ENCODE measurements at regions not wholly inside any gene's neighbourhood (a gene's known extent, or its start where the extent isn't known, plus 50 kb on each side); places are given as distances from the start of the nearest gene placed in this dataset.

DNA sequence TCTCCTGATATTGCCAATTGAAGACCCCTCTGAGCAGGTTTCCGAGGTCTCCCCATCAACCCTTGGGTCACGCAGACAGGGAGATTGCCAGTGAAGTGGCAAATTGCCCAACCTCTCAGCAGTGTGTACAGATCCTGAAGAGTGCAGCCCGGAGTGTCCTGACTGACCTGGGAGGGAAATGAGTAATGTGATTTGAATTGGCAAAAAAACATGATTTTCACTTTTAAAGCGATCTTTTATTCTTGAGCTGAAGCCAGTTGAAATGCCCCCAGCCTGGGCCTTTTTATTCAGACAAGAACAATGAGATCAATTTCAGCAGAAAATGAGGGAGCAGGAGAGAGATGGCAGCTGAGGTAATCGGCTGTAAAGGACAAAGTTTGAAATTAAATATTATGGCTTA lies 401.8 kb downstream of the RAPGEF2 start:
- BruUV-seq (replicated peaks) = no TSS peak

DNA sequence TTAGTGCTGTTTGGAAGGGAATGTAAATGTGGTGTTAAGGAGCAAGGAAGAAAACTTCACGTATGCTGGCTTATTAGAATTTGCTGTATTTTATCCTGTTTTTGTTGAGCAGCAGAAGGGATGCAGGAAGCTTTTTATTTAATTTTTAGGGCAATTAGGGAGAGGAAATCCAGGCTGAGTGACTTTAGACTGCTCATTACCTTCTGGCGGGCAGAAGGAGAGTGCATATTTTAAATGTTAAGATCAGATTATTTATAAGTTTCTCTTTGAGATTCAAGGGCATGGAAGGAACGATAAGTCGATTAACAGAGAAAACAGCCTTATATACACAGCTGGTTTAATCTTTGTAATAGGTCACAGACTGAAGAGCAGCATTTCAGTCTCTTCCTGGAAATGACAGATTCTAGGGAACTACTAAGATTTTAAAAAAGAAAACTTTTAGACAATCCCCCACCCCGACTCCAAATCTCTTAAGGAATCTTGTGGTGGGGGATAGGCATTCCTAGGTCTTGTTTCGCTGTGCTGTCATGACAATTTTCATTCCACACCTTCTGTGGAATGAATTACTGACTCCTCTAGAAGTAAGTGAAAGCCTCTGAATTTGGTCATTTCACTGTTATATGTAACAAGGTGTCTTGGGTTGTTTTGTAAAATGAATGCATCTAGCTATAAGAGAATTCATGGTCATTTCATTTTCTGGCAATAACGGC lies 402.5 kb downstream of the RAPGEF2 start:
- Histone ChIP-seq H4K20me1 (ENCODE audit: insufficient read depth, low read length) (no peaks in the 10 kb centered on the region), H3K36me3 (replicated peaks in 1 of 2; ENCODE audit: control insufficient read depth in 1 of 2, insufficient read depth in 2 of 2, low read length in 2 of 2) (no peaks in the 10 kb centered on the region), H3K79me2 (ENCODE audit: insufficient read depth, low read length) (no peaks in the 10 kb centered on the region), H3K4me2 (ENCODE audit: low read depth, low read length) (no peak overlapping the region), H2AFZ (ENCODE audit: low read length) (no peak overlapping the region), H3K9ac (ENCODE audit: insufficient read depth, low read depth, low read length) (no peak overlapping the region), H3K27me3 (ENCODE audit: control insufficient read depth in 1 of 2, insufficient read depth in 2 of 2, low read length in 2 of 2) (peaks cover 0 to 16% of the 10 kb centered on the region in 2 experiments; a peak in 2 of 5 replicates), H3K9me3 (ENCODE audit: low read length) (no peaks in the 10 kb centered on the region), H3K4me3 (replicated peaks in 1 of 3; ENCODE audit: insufficient read depth in 1 of 3, low read depth in 2 of 3, low read length in 3 of 3) (no peak overlapping the region), H3K27ac (ENCODE audit: extremely low read length, insufficient read depth, low read length) (no peak overlapping the region), H3K4me1 (ENCODE audit: insufficient read depth, low read length) (no peaks in the 10 kb centered on the region)
- BruUV-seq (replicated peaks) = no TSS peak
- DNase-seq (ENCODE audit: low spot score) (no peak), ATAC-seq (no peak), FAIRE-seq (no peak)
- intact Hi-C loops (cut with micrococcal nuclease; ENCODE audit: unreplicated experiment) (no loop called here), in situ Hi-C loops (cut with HindIII; ENCODE audit: extremely low pct_ligation_motif_present, low pct_unique_long_range_greater_than_20kb) (no loop called here)
- POLR2A ChIA-PET = no interaction called here
- 17% methylated on average over 7 of the region's 7 CpGs for WGBS (ENCODE audit: low lambda C conversion rate)
- CTCF ChIA-PET (ENCODE audit: low intra/inter-chr PET ratio, low total read pairs) = no interaction called here
- TF ChIP-seq ZBTB38 (CRISPR knock-in tag; IDR thresholded peaks at IDR 0.05) (no peak), SMAD9 (CRISPR knock-in tag; IDR thresholded peaks at IDR 0.05) (no peak), GLI4 (CRISPR knock-in tag; IDR thresholded peaks at IDR 0.05; ENCODE audit: borderline replicate concordance) (no peak), ZNF720 (CRISPR knock-in tag; IDR thresholded peaks at IDR 0.05) (no peak), PCBP1 (IDR thresholded peaks at IDR 0.05; ENCODE audit: borderline replicate concordance, low read depth, low read length) (no peak), GTF2F1 (IDR thresholded peaks at IDR 0.05; ENCODE audit: low read length) (no peak), AKAP8 (CRISPR knock-in tag; IDR thresholded peaks at IDR 0.05) (no peak), ESRRA (CRISPR knock-in tag; IDR thresholded peaks at IDR 0.05; ENCODE audit: low read depth) (no peak), REL (CRISPR knock-in tag; conservative IDR thresholded peaks at IDR 0.05) (no peak)
- TF ChIP-seq, protein P1, sequence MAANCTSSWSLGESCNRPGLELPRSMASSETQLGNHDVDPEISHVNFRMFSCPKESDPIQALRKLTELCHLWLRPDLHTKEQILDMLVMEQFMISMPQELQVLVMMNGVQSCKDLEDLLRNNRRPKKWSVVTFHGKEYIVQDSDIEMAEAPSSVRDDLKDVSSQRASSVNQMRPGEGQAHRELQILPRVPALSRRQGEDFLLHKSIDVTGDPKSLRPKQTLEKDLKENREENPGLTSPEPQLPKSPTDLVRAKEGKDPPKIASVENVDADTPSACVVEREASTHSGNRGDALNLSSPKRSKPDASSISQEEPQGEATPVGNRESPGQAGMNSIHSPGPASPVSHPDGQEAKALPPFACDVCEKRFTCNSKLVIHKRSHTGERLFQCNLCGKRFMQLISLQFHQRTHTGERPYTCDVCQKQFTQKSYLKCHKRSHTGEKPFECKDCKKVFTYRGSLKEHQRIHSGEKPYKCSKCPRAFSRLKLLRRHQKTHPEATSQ (CRISPR knock-in tag; IDR thresholded peaks at IDR 0.05; ENCODE audit: borderline replicate concordance) = no peak
- TF ChIP-seq, protein P2, sequence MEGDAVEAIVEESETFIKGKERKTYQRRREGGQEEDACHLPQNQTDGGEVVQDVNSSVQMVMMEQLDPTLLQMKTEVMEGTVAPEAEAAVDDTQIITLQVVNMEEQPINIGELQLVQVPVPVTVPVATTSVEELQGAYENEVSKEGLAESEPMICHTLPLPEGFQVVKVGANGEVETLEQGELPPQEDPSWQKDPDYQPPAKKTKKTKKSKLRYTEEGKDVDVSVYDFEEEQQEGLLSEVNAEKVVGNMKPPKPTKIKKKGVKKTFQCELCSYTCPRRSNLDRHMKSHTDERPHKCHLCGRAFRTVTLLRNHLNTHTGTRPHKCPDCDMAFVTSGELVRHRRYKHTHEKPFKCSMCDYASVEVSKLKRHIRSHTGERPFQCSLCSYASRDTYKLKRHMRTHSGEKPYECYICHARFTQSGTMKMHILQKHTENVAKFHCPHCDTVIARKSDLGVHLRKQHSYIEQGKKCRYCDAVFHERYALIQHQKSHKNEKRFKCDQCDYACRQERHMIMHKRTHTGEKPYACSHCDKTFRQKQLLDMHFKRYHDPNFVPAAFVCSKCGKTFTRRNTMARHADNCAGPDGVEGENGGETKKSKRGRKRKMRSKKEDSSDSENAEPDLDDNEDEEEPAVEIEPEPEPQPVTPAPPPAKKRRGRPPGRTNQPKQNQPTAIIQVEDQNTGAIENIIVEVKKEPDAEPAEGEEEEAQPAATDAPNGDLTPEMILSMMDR (CRISPR knock-in tag; IDR thresholded peaks at IDR 0.05) = no peak

More for the DNA sequence above, 401.8 kb downstream of the RAPGEF2 start:
- Histone ChIP-seq H3K79me2 (ENCODE audit: insufficient read depth, low read length) (no peaks in the 10 kb centered on the region), H3K4me3 (replicated peaks in 1 of 3; ENCODE audit: insufficient read depth in 1 of 3, low read depth in 2 of 3, low read length in 3 of 3) (no peak overlapping the region), H2AFZ (ENCODE audit: low read length) (no peak overlapping the region), H3K9ac (ENCODE audit: insufficient read depth, low read depth, low read length) (no peak overlapping the region), H3K4me2 (ENCODE audit: low read depth, low read length) (no peak overlapping the region), H3K9me3 (ENCODE audit: low read length) (no peaks in the 10 kb centered on the region), H3K4me1 (ENCODE audit: insufficient read depth, low read length) (no peaks in the 10 kb centered on the region), H4K20me1 (ENCODE audit: insufficient read depth, low read length) (no peaks in the 10 kb centered on the region), H3K27ac (ENCODE audit: extremely low read length, insufficient read depth, low read length) (no peak overlapping the region), H3K36me3 (replicated peaks in 1 of 2; ENCODE audit: control insufficient read depth in 1 of 2, insufficient read depth in 2 of 2, low read length in 2 of 2) (no peaks in the 10 kb centered on the region), H3K27me3 (ENCODE audit: control insufficient read depth in 1 of 2, insufficient read depth in 2 of 2, low read length in 2 of 2) (peaks cover 0 to 16% of the 10 kb centered on the region in 2 experiments; a peak in 2 of 5 replicates)
- DNase-seq (ENCODE audit: low spot score) (no peak), FAIRE-seq (no peak), ATAC-seq (no peak)
- no peak for TF ChIP-seq NONO (IDR thresholded peaks at IDR 0.05)
- TF ChIP-seq NONO (CRISPR knock-in tag; conservative IDR thresholded peaks at IDR 0.05) = no peak
- TF ChIP-seq U2AF2 (IDR thresholded peaks at IDR 0.05; ENCODE audit: low read depth, low read length) = no peak
- TF ChIP-seq ELF4 (CRISPR knock-in tag; IDR thresholded peaks at IDR 0.05; ENCODE audit: borderline replicate concordance) = no peak
- no peak for TF ChIP-seq ZNF564 (CRISPR knock-in tag; IDR thresholded peaks at IDR 0.05)
- no peak for TF ChIP-seq NFE2L1 (CRISPR knock-in tag; IDR thresholded peaks at IDR 0.05; ENCODE audit: borderline replicate concordance)
- TF ChIP-seq TAF1 (CRISPR knock-in tag; IDR thresholded peaks at IDR 0.05) = no peak
- TF ChIP-seq GATAD2A (CRISPR knock-in tag; IDR thresholded peaks at IDR 0.05) = no peak
- TF ChIP-seq NR2F6 (IDR thresholded peaks at IDR 0.05) = no peak
- no peak for TF ChIP-seq NR2F6 (CRISPR knock-in tag; IDR thresholded peaks at IDR 0.05)
- TF ChIP-seq SKI (IDR thresholded peaks at IDR 0.05; ENCODE audit: partially characterized antibody) = no peak
- TF ChIP-seq ZNF570 (CRISPR knock-in tag; IDR thresholded peaks at IDR 0.05; ENCODE audit: borderline replicate concordance) = no peak
- no peak for TF ChIP-seq HNF4A (CRISPR knock-in tag; IDR thresholded peaks at IDR 0.05)
- no peak for TF ChIP-seq ZEB1 (IDR thresholded peaks at IDR 0.05; ENCODE audit: insufficient replicate concordance, low read depth)
- TF ChIP-seq POLR2AphosphoS2 (IDR thresholded peaks at IDR 0.05; ENCODE audit: low read depth, low read length) = no peak
- TF ChIP-seq SNAI1 (CRISPR knock-in tag; IDR thresholded peaks at IDR 0.05; ENCODE audit: borderline replicate concordance) = no peak
- no peak for TF ChIP-seq ISX (CRISPR knock-in tag; conservative IDR thresholded peaks at IDR 0.05)
- TF ChIP-seq ZNF616 (CRISPR knock-in tag; IDR thresholded peaks at IDR 0.05; ENCODE audit: low read depth) = no peak
- TF ChIP-seq GTF3A (CRISPR knock-in tag; conservative IDR thresholded peaks at IDR 0.05) = no peak
- ChIA-PET CTCF (ENCODE audit: low intra/inter-chr PET ratio, low total read pairs) (no interaction called here), POLR2A (no interaction called here)
- intact Hi-C loops (cut with micrococcal nuclease; ENCODE audit: unreplicated experiment) (no loop called here), in situ Hi-C loops (cut with HindIII; ENCODE audit: extremely low pct_ligation_motif_present, low pct_unique_long_range_greater_than_20kb) (no loop called here)
- WGBS (ENCODE audit: low lambda C conversion rate) = 7% methylated on average over 5 of the region's 5 CpGs
